ENCODE measurements at regions not wholly inside any gene's neighbourhood (a gene's known extent, or its start where the extent isn't known, plus 50 kb on each side); places are given as distances from the start of the nearest gene placed in this dataset.

GRCh38 chr7:42761486-42761885, 150.4 kb downstream of the C7orf25 start:
- Mint-ChIP-seq H3K4me3 (no peak overlapping the region), H3K4me1 (peaks cover 5% of the 10 kb centered on the region), H3K36me3 (ENCODE audit: low read depth) (peaks cover 7% of the 10 kb centered on the region), H3K27me3 (ENCODE audit: low read depth) (no peaks in the 10 kb centered on the region), H3K9me3 (peaks cover 13% of the 10 kb centered on the region), H3K27ac (ENCODE audit: unreplicated experiment) (no peak overlapping the region)
- no peak for DNase-seq (ENCODE audit: low read depth, low spot score)
- no peak for TF ChIP-seq CTCF (conservative IDR thresholded peaks at IDR 0.05)

GRCh38 chr7:42758124-42758523, 153.7 kb downstream of the C7orf25 start:
- peaks cover 4% of the 10 kb centered on the region for H3K9me3 Mint-ChIP-seq

GRCh38 chr7:42756841-42757240, 155.0 kb downstream of the C7orf25 start:
- no peak for TF ChIP-seq CTCF (conservative IDR thresholded peaks at IDR 0.05)
- Mint-ChIP-seq H3K27me3 (ENCODE audit: low read depth) (no peaks in the 10 kb centered on the region), H3K4me3 (no peak overlapping the region)

More at GRCh38 chr7:42758124-42758523, 153.7 kb downstream of the C7orf25 start:
- Mint-ChIP-seq H3K27ac (ENCODE audit: unreplicated experiment) (no peak overlapping the region), H3K36me3 (ENCODE audit: low read depth) (peaks cover 7% of the 10 kb centered on the region), H3K27me3 (ENCODE audit: low read depth) (no peaks in the 10 kb centered on the region), H3K4me3 (no peak overlapping the region), H3K4me1 (peaks cover 27% of the 10 kb centered on the region)
- no peak for DNase-seq (ENCODE audit: low read depth, low spot score)
- no peak for TF ChIP-seq CTCF (conservative IDR thresholded peaks at IDR 0.05)

GRCh38 chr7:42753811-42754363, 158.0 kb downstream of the C7orf25 start:
- no peaks in the 10 kb centered on the region for H3K27me3 Mint-ChIP-seq (ENCODE audit: low read depth)
- peak; percentile 9 for DNase-seq (ENCODE audit: low read depth, low spot score)
- no peak for TF ChIP-seq CTCF (conservative IDR thresholded peaks at IDR 0.05)
- H3K9me3 Mint-ChIP-seq: peaks cover 18% of the 10 kb centered on the region
- peak overlapping the region; percentile 48 for H3K4me3 Mint-ChIP-seq
- peaks cover 4% of the 10 kb centered on the region for H3K36me3 Mint-ChIP-seq (ENCODE audit: low read depth)
- peaks cover 51% of the 10 kb centered on the region for H3K4me1 Mint-ChIP-seq
- H3K27ac Mint-ChIP-seq (ENCODE audit: unreplicated experiment): peak overlapping the region; percentile 22

More at GRCh38 chr7:42756841-42757240, 155.0 kb downstream of the C7orf25 start:
- Mint-ChIP-seq H3K9me3 (peaks cover 7% of the 10 kb centered on the region), H3K27ac (ENCODE audit: unreplicated experiment) (no peak overlapping the region), H3K4me1 (peaks cover 36% of the 10 kb centered on the region), H3K36me3 (ENCODE audit: low read depth) (peaks cover 7% of the 10 kb centered on the region)
- no peak for DNase-seq (ENCODE audit: low read depth, low spot score)

GRCh38 chr7:42753367-42753766, 158.5 kb downstream of the C7orf25 start:
- no peak for TF ChIP-seq CTCF (conservative IDR thresholded peaks at IDR 0.05)
- Mint-ChIP-seq H3K4me3 (peak overlapping the region; percentile 48), H3K36me3 (ENCODE audit: low read depth) (peaks cover 2% of the 10 kb centered on the region), H3K4me1 (peaks cover 51% of the 10 kb centered on the region), H3K27ac (ENCODE audit: unreplicated experiment) (peak overlapping the region; percentile 22), H3K9me3 (peaks cover 15% of the 10 kb centered on the region), H3K27me3 (ENCODE audit: low read depth) (no peaks in the 10 kb centered on the region)
- no peak for DNase-seq (ENCODE audit: low read depth, low spot score)
